Activated CD4-positive, CD25-positive, alpha-beta regulatory T cell treated with anti-CD3 and anti-CD28 coated beads, Interleukin-2, amount 50 U/mL, for 72 hours (primary cell): ENCODE measurements at regions not wholly inside any gene's neighbourhood (a gene's known extent, or its start where the extent isn't known, plus 50 kb on each side); places are given as distances from the start of the nearest gene placed in this dataset.
"Not testable (repeated sequence)": the region's sequence is repeated elsewhere in the genome, so short reads cannot be mapped to it uniquely, and the experiment has no call there.

Source experiments
- DNase-seq: peaks from one replicate; pipeline ENCODE4 v3.0.0; 2021

- DNase-seq, result no peak
Measured at GRCh38 chr11:35046681-35047080, 92.3 kb upstream of the CD44 start.

- no peak for DNase-seq
Measured at GRCh38 chr11:35047179-35047578, 91.8 kb upstream of the CD44 start.

GRCh38 chr11:35047769-35048168 is 91.2 kb upstream of the CD44 start:
- no peak for DNase-seq

- DNase-seq, result not testable (repeated sequence)
Measured at GRCh38 chr11:35048346-35048745, 90.6 kb upstream of the CD44 start.

- no peak for DNase-seq
Measured at GRCh38 chr11:35049859-35050531, 89.0 kb upstream of the CD44 start.

- no peak for DNase-seq
Measured at GRCh38 chr11:35050541-35050995, 88.4 kb upstream of the CD44 start.

- DNase-seq, result no peak
Measured at GRCh38 chr11:35056391-35057093, 82.4 kb upstream of the CD44 start.

- no peak for DNase-seq
Measured at GRCh38 chr11:35057926-35058668, 80.9 kb upstream of the CD44 start.

- DNase-seq, result no peak
Measured at GRCh38 chr11:35058669-35059434, 80.1 kb upstream of the CD44 start.

- DNase-seq, result no peak
Measured at GRCh38 chr11:35061516-35062440, 77.2 kb upstream of the CD44 start.

- no peak for DNase-seq
Measured at GRCh38 chr11:35063488-35063931, 75.5 kb upstream of the CD44 start.

GRCh38 chr11:35064114-35064800 is 74.7 kb upstream of the CD44 start:
- no peak for DNase-seq

- no peak for DNase-seq
Measured at GRCh38 chr11:35065566-35065965, 73.4 kb upstream of the CD44 start.

- no peak for DNase-seq
Measured at GRCh38 chr11:35066030-35066429, 72.9 kb upstream of the CD44 start.

- DNase-seq, result no peak
Measured at GRCh38 chr11:35066783-35067423, 72.1 kb upstream of the CD44 start.

- DNase-seq, result no peak
Measured at GRCh38 chr11:35071722-35072121, 67.2 kb upstream of the CD44 start.

- DNase-seq, result no peak
Measured at GRCh38 chr11:35073691-35074419, 65.1 kb upstream of the CD44 start.

GRCh38 chr11:35076201-35077100 is 62.5 kb upstream of the CD44 start:
- DNase-seq, result no peak
